NB4 (cell line): ENCODE measurements at regions not wholly inside any gene's neighbourhood (a gene's known extent, or its start where the extent isn't known, plus 50 kb on each side); places are given as distances from the start of the nearest gene placed in this dataset.

Source experiments
- CTCF ChIP-seq: IDR thresholded peaks from one replicate; pipeline ENCODE4 v1.5.1; 2012; ENCODE audit warnings: low read depth, low read length
- MYC ChIP-seq: IDR thresholded peaks from 2 replicates; pipeline ENCODE4 v1.6.1; 2011; ENCODE audit warnings: low read depth, low read length
- POLR2A ChIP-seq: IDR thresholded peaks from 2 replicates; pipeline ENCODE4 v1.6.1; 2011; ENCODE audit warnings: mild to moderate bottlenecking; ENCODE audit not compliant: insufficient read length; ENCODE audit errors: extremely low read depth
- TF ChIP-seq, protein P1 (sequence below): IDR thresholded peaks from 2 replicates; pipeline ENCODE4 v1.6.1; 2011; ENCODE audit warnings: low read depth, low read length

DNA sequence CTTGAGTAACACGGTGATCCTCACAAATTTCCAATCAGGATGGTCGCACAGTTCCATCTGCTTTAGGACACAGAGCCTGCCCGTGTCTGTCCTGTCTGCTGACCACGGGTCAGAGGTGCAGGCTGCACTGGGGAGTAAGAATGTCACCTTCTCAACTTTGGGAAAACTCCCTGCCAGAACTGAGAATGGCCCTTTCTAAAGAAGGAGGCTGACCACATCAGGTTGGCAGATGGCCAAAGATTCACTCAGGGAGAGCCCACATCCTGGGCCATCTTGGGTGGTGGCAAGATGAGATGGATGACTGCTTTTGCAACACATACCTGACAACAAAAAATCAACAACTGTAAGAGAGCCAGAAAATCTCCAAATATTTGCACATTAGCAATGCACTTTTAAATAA is 101.9 kb downstream of the IGLL1 start:
- TF ChIP-seq CTCF (no peak), POLR2A (no peak), MYC (no peak)
- TF ChIP-seq, protein P1, sequence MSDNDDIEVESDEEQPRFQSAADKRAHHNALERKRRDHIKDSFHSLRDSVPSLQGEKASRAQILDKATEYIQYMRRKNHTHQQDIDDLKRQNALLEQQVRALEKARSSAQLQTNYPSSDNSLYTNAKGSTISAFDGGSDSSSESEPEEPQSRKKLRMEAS, result no peak
